ENCODE measurements at regions not wholly inside any gene's neighbourhood (a gene's known extent, or its start where the extent isn't known, plus 50 kb on each side); places are given as distances from the start of the nearest gene placed in this dataset.
"Not testable (repeated sequence)": the region's sequence is repeated elsewhere in the genome, so short reads cannot be mapped to it uniquely, and the experiment has no call there.

GRCh38 chr2:192598649-192599048 is 403.9 kb upstream of the TMEFF2 start:
- TF ChIP-seq ZNF114, CTCF, ZNF157, GLI4 (tag by site-specific recombination; IDR thresholded peaks at IDR 0.05): not testable (repeated sequence)
